ENCODE measurements at regions not wholly inside any gene's neighbourhood (a gene's known extent, or its start where the extent isn't known, plus 50 kb on each side); places are given as distances from the start of the nearest gene placed in this dataset.

DNA sequence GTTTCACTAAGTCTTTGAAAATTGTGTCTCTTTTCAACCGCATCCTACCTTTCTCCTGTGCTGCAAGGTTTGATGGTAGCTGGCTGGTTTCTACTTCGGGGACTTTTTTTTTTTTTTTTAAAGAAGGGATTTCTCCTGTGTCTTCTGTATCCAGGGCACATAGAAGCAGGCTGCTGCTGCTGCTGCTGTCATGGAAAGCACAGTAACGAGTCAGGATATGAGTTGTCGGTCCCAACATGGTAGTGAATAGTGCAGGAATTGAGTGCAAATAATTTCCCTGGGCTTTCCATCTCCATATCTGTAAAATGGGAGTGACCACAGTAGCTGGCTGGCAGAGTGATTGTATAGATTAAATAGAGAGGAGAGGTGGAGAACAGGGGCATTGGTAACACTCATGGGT lies 118.3 kb upstream of the NAV2 start:
- no peak for DNase-seq

DNA sequence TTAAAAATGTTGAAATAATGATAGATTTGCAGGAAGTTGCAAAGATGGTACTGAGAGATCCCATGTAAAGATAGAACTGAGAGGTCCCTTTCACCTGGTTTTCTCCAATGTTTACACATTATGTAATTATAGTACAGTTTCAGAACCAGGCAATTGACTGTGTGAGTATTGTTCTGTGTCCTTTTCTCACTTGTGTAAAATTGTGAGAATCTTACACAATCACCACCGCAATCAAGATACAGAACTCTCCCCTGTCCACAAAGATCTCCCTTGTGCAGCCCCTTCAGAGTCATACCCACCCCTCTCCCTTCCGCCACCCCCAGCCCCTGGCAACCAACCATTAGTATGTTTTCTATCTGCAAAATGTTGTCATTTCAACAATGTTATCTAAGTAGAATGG lies 119.8 kb upstream of the NAV2 start:
- DNase-seq, result no peak

GRCh38 chr11:19589567-19590260 lies 122.9 kb upstream of the NAV2 start:
- DNase-seq, result no peak

DNA sequence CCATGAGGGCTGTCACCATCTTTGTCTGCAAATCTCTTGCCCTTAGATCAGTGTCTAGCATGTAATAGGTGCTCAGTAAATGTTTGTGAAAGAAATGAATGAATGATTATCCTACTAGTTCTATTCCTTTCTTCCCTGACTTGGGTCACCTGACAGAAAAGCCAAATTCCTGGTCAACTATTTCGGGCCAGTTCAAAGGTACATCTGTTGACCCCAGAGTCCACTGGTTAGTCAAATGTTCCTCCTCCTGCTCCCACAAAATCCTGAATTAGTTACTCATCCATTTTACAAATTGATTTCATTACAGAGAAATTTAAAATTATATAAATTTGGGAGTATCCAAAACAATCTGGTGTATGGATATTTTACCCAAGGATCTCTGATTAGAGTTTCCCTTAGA lies 124.7 kb upstream of the NAV2 start:
- no peak for DNase-seq

GRCh38 chr11:19580646-19581045 lies 132.0 kb upstream of the NAV2 start:
- DNase-seq, result no peak

DNA sequence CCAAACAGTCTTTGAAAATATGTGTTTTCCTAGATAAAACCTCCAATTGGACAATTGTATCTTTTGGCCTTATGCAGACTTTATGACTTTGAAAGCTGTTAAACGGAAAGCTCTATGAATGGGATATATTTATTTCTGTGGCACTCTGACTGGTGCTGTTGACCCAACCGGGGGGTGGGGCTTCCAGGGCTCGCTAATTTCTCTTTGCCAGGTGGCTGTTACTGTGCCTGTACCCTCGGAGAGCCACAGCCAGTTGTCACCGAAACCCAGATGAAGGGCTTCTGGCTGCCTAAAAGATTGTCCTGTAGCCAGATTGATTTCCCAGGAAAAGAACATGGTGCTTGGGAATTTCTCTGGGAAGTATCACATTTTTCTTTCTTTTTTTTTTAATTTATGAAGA lies 132.7 kb upstream of the NAV2 start:
- no peak for DNase-seq

GRCh38 chr11:19578871-19579270 lies 133.8 kb upstream of the NAV2 start:
- DNase-seq, result no peak

- DNase-seq, result no peak
These were observed 134.5 kb upstream of the NAV2 start for GRCh38 chr11:19577976-19578619.

- DNase-seq, result no peak
These were observed 135.2 kb upstream of the NAV2 start for GRCh38 chr11:19577391-19577975.

- DNase-seq, result no peak
These were observed 135.7 kb upstream of the NAV2 start for GRCh38 chr11:19576903-19577302.

GRCh38 chr11:19576054-19576453 lies 136.6 kb upstream of the NAV2 start:
- DNase-seq, result no peak

DNA sequence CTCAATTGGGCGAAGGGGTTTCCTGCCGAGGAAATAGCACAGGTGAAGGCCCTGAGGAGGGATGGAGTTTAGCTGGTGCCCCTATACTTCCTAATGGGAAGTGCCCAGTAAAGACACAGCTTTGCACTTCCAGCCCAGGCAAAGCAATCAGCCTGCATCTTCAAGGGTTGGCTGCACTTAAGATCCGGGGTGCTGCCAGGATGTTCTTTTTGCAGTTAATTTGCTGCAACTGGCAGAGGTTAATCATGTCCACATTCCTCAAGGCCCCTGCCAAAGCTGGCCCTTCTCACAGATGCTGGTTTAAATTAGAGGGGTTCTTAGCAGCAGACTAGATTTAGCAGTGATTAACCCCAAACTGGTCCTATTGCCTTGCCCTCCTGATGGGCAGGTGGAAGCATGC lies 137.7 kb upstream of the NAV2 start:
- no peak for DNase-seq

DNA sequence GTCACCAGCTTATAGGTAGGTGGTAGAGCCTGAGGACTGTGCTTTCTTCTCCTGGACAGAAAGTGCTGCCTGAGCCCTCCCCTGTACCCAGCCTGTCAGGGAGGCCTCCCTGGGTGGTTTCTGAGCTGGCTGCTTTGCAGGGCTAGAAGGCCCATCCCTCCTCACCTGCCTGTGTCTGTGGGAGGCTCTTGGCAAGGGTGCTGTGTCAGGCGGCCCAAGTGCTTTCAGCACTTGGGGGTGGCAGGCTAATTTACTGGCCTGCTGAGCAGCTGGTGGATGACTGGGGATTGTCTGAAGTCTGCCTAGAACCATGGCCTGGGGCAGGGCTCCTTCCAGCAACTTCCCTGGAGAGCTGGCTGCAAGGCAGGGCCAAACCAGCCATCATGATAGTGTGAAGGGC lies 139.0 kb upstream of the NAV2 start:
- DNase-seq, result no peak

- no peak for DNase-seq
These were observed 140.7 kb upstream of the NAV2 start for GRCh38 chr11:19571906-19572305.

DNA sequence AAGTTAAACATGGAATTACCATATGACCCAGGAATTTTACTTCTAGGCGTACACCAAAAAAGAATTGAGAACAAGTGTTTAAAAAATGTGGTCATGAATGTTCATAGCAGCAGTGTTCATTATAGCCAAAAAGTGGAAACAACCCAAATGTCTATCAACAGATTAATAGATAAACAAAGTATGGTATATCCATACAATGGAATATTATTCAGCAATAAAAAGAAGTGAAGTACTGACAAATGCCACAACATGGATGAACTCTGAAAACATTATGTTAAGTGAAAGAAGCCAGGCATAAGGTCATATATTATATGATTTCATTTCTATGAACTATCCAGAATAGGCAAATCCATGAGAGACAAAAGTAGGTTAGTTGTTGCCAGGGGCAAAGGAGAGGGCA lies 141.7 kb upstream of the NAV2 start:
- DNase-seq, result no peak

DNA sequence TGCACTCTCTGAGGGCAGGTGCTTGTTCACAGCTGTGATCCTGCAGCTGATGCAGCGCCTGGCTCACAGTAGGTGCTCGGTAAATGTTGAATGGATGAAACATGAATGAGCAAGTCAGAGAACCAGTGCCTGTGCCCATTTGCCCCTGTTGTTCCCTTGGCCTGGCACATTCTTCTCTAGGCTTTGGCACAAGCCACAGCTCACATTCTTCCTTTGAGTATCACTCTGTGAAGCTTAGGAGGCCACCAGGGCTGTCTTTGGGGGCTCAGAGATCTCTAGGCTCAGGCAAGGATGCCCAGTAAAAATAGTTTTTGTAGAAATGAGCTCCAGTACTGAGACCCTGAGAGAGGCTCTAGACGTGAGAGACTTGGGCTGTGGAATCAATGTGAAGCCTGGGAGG lies 144.6 kb upstream of the NAV2 start:
- no peak for DNase-seq

- no peak for DNase-seq
These were observed 145.9 kb upstream of the NAV2 start for GRCh38 chr11:19566583-19567379.

DNA sequence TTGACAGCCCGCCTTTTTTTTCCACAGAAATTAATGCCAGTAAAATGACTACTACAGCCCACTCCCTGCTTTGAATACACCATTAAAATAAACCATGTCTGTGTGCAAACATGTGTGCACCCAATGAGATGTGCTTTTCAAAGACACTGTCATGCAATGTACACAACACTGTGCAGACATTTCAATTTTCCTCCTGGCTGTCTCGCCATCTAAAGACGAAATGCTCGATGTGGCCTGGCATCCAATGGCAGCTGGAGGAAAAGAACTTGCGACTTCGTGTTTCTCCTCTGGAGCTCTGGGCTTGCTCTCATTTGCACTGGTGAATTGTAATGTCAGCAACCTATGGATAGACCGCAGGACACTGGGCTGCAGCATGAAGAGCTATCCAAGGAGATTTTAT lies 147.0 kb upstream of the NAV2 start:
- no peak for DNase-seq

DNA sequence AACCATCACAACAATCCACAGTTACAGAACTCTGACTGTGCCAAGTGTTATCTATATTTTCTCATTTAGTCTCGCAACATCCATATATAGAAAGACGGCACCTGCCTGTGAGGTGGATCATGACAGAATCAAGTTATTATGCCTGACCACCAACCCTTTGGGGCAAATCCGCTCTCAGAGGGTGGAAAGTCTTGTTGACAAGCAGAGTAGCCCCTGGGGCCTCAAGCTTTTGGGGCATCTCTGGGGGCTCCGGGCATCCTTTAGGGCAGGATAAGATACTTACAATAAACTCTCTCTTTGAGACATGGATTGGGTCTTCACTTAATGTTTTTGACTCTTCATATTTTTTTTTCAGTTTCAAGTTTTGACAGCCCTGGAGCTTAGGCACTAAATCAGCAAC lies 150.5 kb upstream of the NAV2 start:
- DNase-seq, result no peak

DNA sequence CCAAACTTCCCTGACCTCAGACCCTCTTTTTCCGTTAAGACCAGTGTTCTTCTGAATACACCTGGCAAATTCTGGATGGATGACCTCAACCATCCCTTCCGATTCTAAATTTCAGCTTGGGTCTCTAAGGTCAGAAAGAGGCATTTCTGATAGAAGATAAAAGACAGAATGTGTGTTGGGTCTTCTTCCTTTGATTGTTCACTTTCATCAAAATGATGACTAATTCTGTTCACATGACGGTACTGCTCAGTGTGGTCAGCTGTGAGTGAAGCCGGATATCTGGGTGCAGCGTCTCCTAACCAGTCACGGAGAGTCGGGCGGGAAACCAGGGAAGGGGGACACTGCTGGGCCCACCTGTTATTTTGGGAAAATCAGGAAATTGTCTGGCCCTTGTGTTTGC lies 151.6 kb upstream of the NAV2 start:
- no peak for DNase-seq

GRCh38 chr11:19560156-19560555 lies 152.5 kb upstream of the NAV2 start:
- no peak for DNase-seq

DNA sequence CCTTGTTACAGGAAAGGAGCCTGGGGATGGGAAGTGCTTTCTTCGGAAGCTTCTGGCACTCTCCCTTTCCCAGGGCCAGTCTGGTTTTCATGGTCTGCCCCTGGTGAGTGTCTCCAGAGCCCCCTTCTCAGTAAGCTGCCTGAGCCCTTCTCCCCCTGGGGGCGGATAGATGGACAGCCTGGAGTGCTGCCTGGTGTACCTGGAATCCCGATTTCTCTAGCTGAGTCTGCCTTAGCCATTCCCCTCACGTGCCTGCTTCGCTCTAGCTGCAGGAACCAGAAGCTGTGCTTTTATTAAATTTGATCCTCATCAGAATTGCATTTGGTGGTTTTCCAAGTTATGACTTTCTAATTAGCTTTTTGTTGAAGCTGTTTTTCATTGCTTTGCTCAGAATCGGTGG lies 152.9 kb upstream of the NAV2 start:
- no peak for DNase-seq

DNA sequence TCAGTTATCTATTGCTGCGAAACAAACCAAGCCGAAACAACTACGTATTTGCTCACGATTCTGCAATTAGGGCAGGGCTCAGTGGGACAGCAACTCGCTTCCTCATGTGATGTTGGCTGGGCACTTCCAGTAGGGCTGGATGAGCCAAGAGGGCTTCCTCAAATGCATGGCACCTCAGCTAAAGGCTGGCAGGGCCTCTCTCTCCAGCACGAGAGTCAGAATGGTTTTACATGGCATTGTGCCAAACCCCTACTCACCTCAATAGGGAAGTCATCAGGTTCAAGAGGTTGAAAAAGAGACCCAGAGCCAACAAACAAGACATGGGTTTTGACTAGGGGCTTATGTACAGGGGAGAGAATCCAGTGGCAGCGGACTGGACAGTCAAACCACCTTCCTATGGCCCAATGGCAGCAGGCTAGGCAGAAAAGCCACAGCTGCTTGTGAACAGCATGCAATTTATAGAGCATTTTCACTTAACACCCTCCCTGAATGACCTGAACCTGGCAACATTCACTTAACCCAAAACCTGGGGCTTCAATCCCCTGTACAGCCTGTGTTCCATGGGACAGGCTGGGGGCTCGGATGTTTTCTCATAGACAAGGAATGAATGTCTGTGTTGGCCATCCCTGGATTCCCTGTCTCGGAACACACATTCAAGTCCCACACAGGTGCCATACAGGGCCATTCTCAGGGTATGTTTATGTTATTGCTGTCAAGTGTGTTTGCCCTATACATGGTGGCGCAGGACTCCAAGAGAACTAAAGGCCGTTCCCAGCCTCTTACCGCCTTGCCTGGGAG lies 154.2 kb upstream of the NAV2 start:
- DNase-seq, result no peak

Measured in stimulated activated CD4-positive, alpha-beta T cell treated with anti-CD3 and anti-CD28 coated beads, Interleukin-2, amount 100 ng/mL, for 24 hours (primary cell).